GM06990 (cell line): ENCODE measurements at regions not wholly inside any gene's neighbourhood (a gene's known extent, or its start where the extent isn't known, plus 50 kb on each side); places are given as distances from the start of the nearest gene placed in this dataset.

Source experiments
- DNase-seq: peaks from one replicate; pipeline ENCODE4 v3.0.0-alpha.2; 2011; ENCODE audit not compliant: insufficient read length; ENCODE audit errors: extremely low read depth
- H3K27me3 ChIP-seq: replicated peaks from 2 replicates; pipeline ENCODE4 v1.6.0; 2011; ENCODE audit warnings: low read length; ENCODE audit not compliant: control insufficient read depth, insufficient read depth
- H3K36me3 ChIP-seq: 2 replicates; pipeline ENCODE4 v1.5.1; 2011; ENCODE audit warnings: low read length; ENCODE audit not compliant: control insufficient read depth, insufficient read depth
- H3K4me3 ChIP-seq: replicated peaks from 2 replicates; pipeline ENCODE4 v1.5.1; 2011; ENCODE audit warnings: low read depth, mild to moderate bottlenecking, control low read depth, low read length
- TF ChIP-seq, protein P1 (sequence below): IDR thresholded peaks from 2 replicates; pipeline ENCODE4 v1.5.1; 2011; ENCODE audit warnings: low read length, control low read depth, mild to moderate bottlenecking, inconsistent platforms; ENCODE audit not compliant: insufficient read depth, poor library complexity, severe bottlenecking

DNA sequence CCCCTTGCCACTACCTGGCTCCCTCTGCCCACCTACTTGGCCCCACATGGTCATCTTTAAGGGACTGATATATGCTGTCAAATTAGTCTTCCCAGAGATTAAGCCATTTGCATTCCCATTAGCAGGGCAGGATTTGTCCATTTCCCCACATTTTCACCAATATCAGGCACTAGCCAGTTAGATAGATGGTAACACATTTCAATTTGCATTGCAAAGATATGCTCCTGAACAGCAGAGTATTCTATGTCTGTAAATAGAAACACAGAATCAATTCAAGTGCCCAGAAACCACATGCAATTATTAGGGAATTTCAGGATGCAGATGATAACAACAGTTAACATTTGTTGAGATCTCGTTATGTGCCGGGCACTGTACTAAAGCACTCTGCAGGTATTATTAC, 92.6 kb upstream of the IL12B start:
- no peak for DNase-seq
- Histone ChIP-seq H3K4me3 (no peak overlapping the region), H3K36me3 (no peaks in the 10 kb centered on the region), H3K27me3 (no peaks in the 10 kb centered on the region)
- TF ChIP-seq, protein P1, sequence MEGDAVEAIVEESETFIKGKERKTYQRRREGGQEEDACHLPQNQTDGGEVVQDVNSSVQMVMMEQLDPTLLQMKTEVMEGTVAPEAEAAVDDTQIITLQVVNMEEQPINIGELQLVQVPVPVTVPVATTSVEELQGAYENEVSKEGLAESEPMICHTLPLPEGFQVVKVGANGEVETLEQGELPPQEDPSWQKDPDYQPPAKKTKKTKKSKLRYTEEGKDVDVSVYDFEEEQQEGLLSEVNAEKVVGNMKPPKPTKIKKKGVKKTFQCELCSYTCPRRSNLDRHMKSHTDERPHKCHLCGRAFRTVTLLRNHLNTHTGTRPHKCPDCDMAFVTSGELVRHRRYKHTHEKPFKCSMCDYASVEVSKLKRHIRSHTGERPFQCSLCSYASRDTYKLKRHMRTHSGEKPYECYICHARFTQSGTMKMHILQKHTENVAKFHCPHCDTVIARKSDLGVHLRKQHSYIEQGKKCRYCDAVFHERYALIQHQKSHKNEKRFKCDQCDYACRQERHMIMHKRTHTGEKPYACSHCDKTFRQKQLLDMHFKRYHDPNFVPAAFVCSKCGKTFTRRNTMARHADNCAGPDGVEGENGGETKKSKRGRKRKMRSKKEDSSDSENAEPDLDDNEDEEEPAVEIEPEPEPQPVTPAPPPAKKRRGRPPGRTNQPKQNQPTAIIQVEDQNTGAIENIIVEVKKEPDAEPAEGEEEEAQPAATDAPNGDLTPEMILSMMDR, result no peak

DNA sequence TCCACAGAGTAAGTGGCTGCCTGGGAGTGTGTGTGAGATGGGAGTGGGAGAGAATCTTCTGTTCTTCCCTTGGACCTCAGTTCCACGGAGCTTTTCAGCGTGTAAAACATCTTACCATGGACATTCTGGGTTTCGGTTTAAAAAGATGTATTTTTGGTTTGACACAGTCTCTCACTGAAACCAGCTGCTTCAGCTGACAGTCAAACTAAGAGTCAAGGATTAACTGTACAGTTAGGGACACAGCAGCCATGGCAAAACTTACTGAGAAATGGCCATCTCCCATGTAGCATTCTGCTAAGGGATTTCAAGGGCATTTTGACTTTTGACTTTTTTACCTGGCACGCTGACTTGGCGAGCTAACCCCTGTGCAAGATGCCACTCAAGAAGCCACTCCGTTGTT, 93.8 kb upstream of the IL12B start:
- Histone ChIP-seq H3K4me3 (no peak overlapping the region), H3K36me3 (no peaks in the 10 kb centered on the region), H3K27me3 (no peaks in the 10 kb centered on the region)
- no peak for DNase-seq
- TF ChIP-seq, protein P1, result no peak

GRCh38 chr5:159426694-159427093, 96.4 kb upstream of the IL12B start:
- Histone ChIP-seq H3K36me3 (no peaks in the 10 kb centered on the region), H3K27me3 (no peaks in the 10 kb centered on the region), H3K4me3 (no peak overlapping the region)
- DNase-seq, result no peak
- TF ChIP-seq, protein P1, result no peak

GRCh38 chr5:159427180-159428012, 97.1 kb upstream of the IL12B start:
- no peaks in the 10 kb centered on the region for H3K27me3 ChIP-seq
- peak; percentile 39 for DNase-seq
- no peaks in the 10 kb centered on the region for H3K36me3 ChIP-seq
- H3K4me3 ChIP-seq, result no peak overlapping the region
- TF ChIP-seq, protein P1, result no peak

- no peaks in the 10 kb centered on the region for H3K36me3 ChIP-seq
- no peak for DNase-seq
- TF ChIP-seq, protein P1, result no peak
- no peak overlapping the region for H3K4me3 ChIP-seq
- H3K27me3 ChIP-seq, result no peaks in the 10 kb centered on the region
Measured at GRCh38 chr5:159430361-159431012, 100.2 kb upstream of the IL12B start.

GRCh38 chr5:159435855-159436254, 105.6 kb upstream of the IL12B start:
- H3K4me3 ChIP-seq, result no peak overlapping the region
- DNase-seq, result no peak
- TF ChIP-seq, protein P1, result no peak

More at GRCh38 chr5:159435855-159436254, 105.6 kb upstream of the IL12B start:
- no peaks in the 10 kb centered on the region for H3K36me3 ChIP-seq
- H3K27me3 ChIP-seq, result no peaks in the 10 kb centered on the region; the same call in 1 of the 2 replicates
